HepG2 (cell line): ENCODE measurements at regions not wholly inside any gene's neighbourhood (a gene's known extent, or its start where the extent isn't known, plus 50 kb on each side); places are given as distances from the start of the nearest gene placed in this dataset.

ENCODE experiments used
- ATAC-seq: fragments of 200-7000 bp; cut with Tn5 transposase; 3 replicates; pipeline ENCODE4 v1.9.1; 2020; ENCODE audit warnings: mild to moderate bottlenecking, moderate library complexity
- BruUV-seq: library from RNA; stranded (reverse); fragments of 400-500 nt; replicated peaks from 2 replicates; lab custom pipeline; 2021; lab: Mats Ljungman, UMichigan
- CTCF ChIA-PET: fragments of 300-600 bp; formaldehyde crosslinking; extraction: SDS; loops from one replicate; lab custom pipeline; 2021; ENCODE audit warnings: low total read pairs, inconsistent platforms, low intra/inter-chr PET ratio; lab: Yijun Ruan, JAX
- POLR2A ChIA-PET: fragments of 350-600 bp; sonication (Branson Sonifier 250); formaldehyde crosslinking; loops from one replicate; lab custom pipeline; 2020; ENCODE audit warnings: antibody characterized with exemption, inconsistent platforms; lab: Yijun Ruan, JAX
- DNase-seq: peaks from one replicate; pipeline ENCODE4 v3.0.0-alpha.2; 2015; ENCODE audit warnings: low spot score
- FAIRE-seq: peaks from 3 replicates; lab custom pipeline; 2011; peaks lifted over from hg19 to GRCh38; lab: Jason Lieb, UNC
- H2AFZ ChIP-seq: one replicate; pipeline ENCODE4 v1.6.1; 2011; ENCODE audit warnings: low read length, inconsistent platforms
- H3K27ac ChIP-seq: fragments of 300-600 bp; 3 replicates; pipeline ENCODE4 v1.8.0; 2011; ENCODE audit warnings: mixed run types, mild to moderate bottlenecking, mixed read lengths, low read length, inconsistent platforms; ENCODE audit not compliant: insufficient read depth; ENCODE audit errors: extremely low read length
- H3K27me3 ChIP-seq, 2 experiments: fragments of 200-600 bp in 1 of 2; 2 replicates in 1 of 2; 3 replicates in 1 of 2; pipeline versions ENCODE4 v1.6.0 to v1.8.0; 2011; ENCODE audit warnings: low read length in 2 of 2, mild to moderate bottlenecking in 2 of 2, moderate library complexity in 2 of 2, inconsistent platforms in 1 of 2; ENCODE audit not compliant: insufficient read depth in 2 of 2, control insufficient read depth in 1 of 2
- H3K36me3 ChIP-seq, 2 experiments: fragments of 200-600 bp in 1 of 2; replicated peaks in 1 of 2; 2 replicates in 1 of 2; 3 replicates in 1 of 2; pipeline versions ENCODE4 v1.5.1 to v1.8.0; 2011; ENCODE audit warnings: low read length in 2 of 2, inconsistent platforms in 1 of 2; ENCODE audit not compliant: insufficient read depth in 2 of 2, control insufficient read depth in 1 of 2
- H3K4me1 ChIP-seq: 2 replicates; pipeline ENCODE4 v1.5.1; 2012; ENCODE audit warnings: low read length, inconsistent platforms; ENCODE audit not compliant: insufficient read depth
- H3K4me2 ChIP-seq: 2 replicates; pipeline ENCODE4 v1.6.0; 2011; ENCODE audit warnings: low read depth, low read length, inconsistent platforms
- H3K4me3 ChIP-seq, 3 experiments: fragments of 200-600 bp in 1 of 3; sonication (generic), shearing (Covaris generic) in 1 of 3; replicated peaks in 1 of 3; 2 replicates each; pipeline ENCODE4 v1.5.1; 2011 to 2016; ENCODE audit warnings: low read length in 3 of 3, inconsistent platforms in 2 of 3, low read depth in 2 of 3, mild to moderate bottlenecking in 2 of 3, control low read depth in 1 of 3, mixed read lengths in 1 of 3; ENCODE audit not compliant: insufficient read depth in 1 of 3
- H3K79me2 ChIP-seq: one replicate; pipeline ENCODE4 v1.6.1; 2011; ENCODE audit warnings: low read length, inconsistent platforms; ENCODE audit not compliant: insufficient read depth
- H3K9ac ChIP-seq: 2 replicates; pipeline ENCODE4 v1.6.0; 2011; ENCODE audit warnings: mild to moderate bottlenecking, low read depth, low read length, inconsistent platforms; ENCODE audit not compliant: insufficient read depth
- H3K9me3 ChIP-seq: 2 replicates; pipeline ENCODE4 v1.5.1; 2012; ENCODE audit warnings: mild to moderate bottlenecking, low read length
- H4K20me1 ChIP-seq: 2 replicates; pipeline ENCODE4 v1.6.0; 2011; ENCODE audit warnings: inconsistent platforms, mild to moderate bottlenecking, low read length, moderate library complexity; ENCODE audit not compliant: insufficient read depth
- CENPT ChIP-seq: sonication (generic); formaldehyde crosslinking; IDR thresholded peaks from 2 replicates; pipeline ENCODE4 v1.8.0; 2022; ENCODE audit warnings: low read depth, mild to moderate bottlenecking, moderate library complexity, missing genetic modification reagents
- ELF1 ChIP-seq: sonication (generic); formaldehyde crosslinking; IDR thresholded peaks from 2 replicates; pipeline ENCODE4 v1.4.0; 2020; ENCODE audit warnings: missing genetic modification reagents
- GTF3A ChIP-seq: sonication (generic); formaldehyde crosslinking; conservative IDR thresholded peaks from 2 replicates; pipeline ENCODE4 v1.4.0; 2020; ENCODE audit warnings: mild to moderate bottlenecking, missing genetic modification reagents
- NCOA1 ChIP-seq: sonication (generic); formaldehyde crosslinking; IDR thresholded peaks from 2 replicates; pipeline ENCODE4 v1.9.0; 2021; ENCODE audit warnings: missing genetic modification reagents
- NFE2 ChIP-seq: sonication (generic); formaldehyde crosslinking; IDR thresholded peaks from 2 replicates; pipeline ENCODE4 v1.4.0; 2020; ENCODE audit warnings: missing genetic modification reagents
- PHF20 ChIP-seq: sonication (generic); formaldehyde crosslinking; IDR thresholded peaks from 2 replicates; pipeline ENCODE4 v1.5.0; 2020; ENCODE audit warnings: mild to moderate bottlenecking, missing genetic modification reagents
- WIZ ChIP-seq: sonication (generic); formaldehyde crosslinking; IDR thresholded peaks from 2 replicates; pipeline ENCODE4 v1.5.1; 2020; ENCODE audit warnings: mild to moderate bottlenecking, missing genetic modification reagents
- ZKSCAN1 ChIP-seq: fragments of 150-350 bp; IDR thresholded peaks from 2 replicates; pipeline ENCODE4 v1.6.1; 2014; ENCODE audit warnings: low read length
- ZNF12 ChIP-seq: sonication (generic); formaldehyde crosslinking; IDR thresholded peaks from 2 replicates; pipeline ENCODE4 v1.5.0; 2020; ENCODE audit warnings: missing genetic modification reagents
- ZNF282 ChIP-seq: fragments of 450-650 bp; IDR thresholded peaks from 2 replicates; pipeline ENCODE4 v1.6.1; 2018; ENCODE audit not compliant: partially characterized antibody
- WGBS: methylation state at CpG from one replicate; pipeline ENCODE4 v1.1.6; 2017; ENCODE audit warnings: low lambda C conversion rate; 5-methylcytosine and 5-hydroxymethylcytosine counted together
- in situ Hi-C: cut with HindIII; loops from 2 replicates; pipeline ENCODE4 v1.10.0; 2017; ENCODE audit warnings: low pct_unique_long_range_greater_than_20kb; ENCODE audit not compliant: extremely low pct_ligation_motif_present
- intact Hi-C: fragments of 100-400 bp; cut with micrococcal nuclease; formaldehyde crosslinking; loops from one replicate; pipeline ENCODE4 v1.10.0; 2022; ENCODE audit not compliant: unreplicated experiment
- TF ChIP-seq, protein P1 (sequence below): sonication (generic); formaldehyde crosslinking; IDR thresholded peaks from 2 replicates; pipeline ENCODE4 v1.5.1; 2020; ENCODE audit warnings: mild to moderate bottlenecking, missing genetic modification reagents, borderline replicate concordance
- TF ChIP-seq, protein P2 (sequence below): IDR thresholded peaks from 2 replicates; pipeline ENCODE4 v1.6.1; 2016; ENCODE audit warnings: control low read depth
- TF ChIP-seq, protein P3 (sequence below): sonication (generic); formaldehyde crosslinking; IDR thresholded peaks from 2 replicates; pipeline ENCODE4 v1.4.0; 2020; ENCODE audit warnings: missing genetic modification reagents, borderline replicate concordance
- TF ChIP-seq, protein P4 (sequence below): sonication (generic); formaldehyde crosslinking; IDR thresholded peaks from 2 replicates; pipeline ENCODE4 v1.8.1; 2023; ENCODE audit warnings: mild to moderate bottlenecking, missing genetic modification reagents

DNA sequence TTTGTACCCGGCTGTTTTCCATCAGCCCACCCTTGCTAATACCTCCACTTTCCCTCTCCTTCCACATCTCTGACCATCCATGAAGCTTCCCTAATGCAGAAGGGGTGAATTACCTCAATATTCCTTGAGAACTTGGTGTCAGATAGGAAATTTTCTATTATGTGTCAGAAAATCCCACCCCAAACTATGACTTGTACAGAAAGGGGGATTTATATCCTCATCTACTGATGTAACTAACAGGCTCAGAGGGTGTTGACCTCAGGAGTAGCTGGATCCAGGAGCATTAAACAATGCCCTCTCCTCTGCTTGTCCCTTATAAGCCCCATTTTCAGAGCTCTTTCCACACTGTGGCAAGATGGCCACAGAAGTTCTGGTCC, 242.8 kb upstream of the TLE3 start:
- Histone ChIP-seq H3K79me2 (no peaks in the 10 kb centered on the region), H3K4me2 (no peak overlapping the region), H3K9me3 (no peaks in the 10 kb centered on the region), H3K4me1 (no peaks in the 10 kb centered on the region), H4K20me1 (no peaks in the 10 kb centered on the region), H3K36me3 (no peaks in the 10 kb centered on the region), H3K4me3 (no peak overlapping the region), H3K27ac (no peak overlapping the region), H2AFZ (no peak overlapping the region), H3K27me3 (no peaks in the 10 kb centered on the region; a peak in 1 of 5 replicates), H3K9ac (no peak overlapping the region)
- POLR2A ChIA-PET = no interaction called here
- DNase-seq (no peak), FAIRE-seq (no peak), ATAC-seq (no peak)
- 18% methylated on average over 1 of the region's 1 CpG for WGBS
- in situ Hi-C loops = no loop called here
- CTCF ChIA-PET = no interaction called here
- intact Hi-C loops = no loop called here
- BruUV-seq = no TSS peak
- TF ChIP-seq ZKSCAN1 = no peak
- no peak for TF ChIP-seq ZNF282
- no peak for TF ChIP-seq WIZ

DNA sequence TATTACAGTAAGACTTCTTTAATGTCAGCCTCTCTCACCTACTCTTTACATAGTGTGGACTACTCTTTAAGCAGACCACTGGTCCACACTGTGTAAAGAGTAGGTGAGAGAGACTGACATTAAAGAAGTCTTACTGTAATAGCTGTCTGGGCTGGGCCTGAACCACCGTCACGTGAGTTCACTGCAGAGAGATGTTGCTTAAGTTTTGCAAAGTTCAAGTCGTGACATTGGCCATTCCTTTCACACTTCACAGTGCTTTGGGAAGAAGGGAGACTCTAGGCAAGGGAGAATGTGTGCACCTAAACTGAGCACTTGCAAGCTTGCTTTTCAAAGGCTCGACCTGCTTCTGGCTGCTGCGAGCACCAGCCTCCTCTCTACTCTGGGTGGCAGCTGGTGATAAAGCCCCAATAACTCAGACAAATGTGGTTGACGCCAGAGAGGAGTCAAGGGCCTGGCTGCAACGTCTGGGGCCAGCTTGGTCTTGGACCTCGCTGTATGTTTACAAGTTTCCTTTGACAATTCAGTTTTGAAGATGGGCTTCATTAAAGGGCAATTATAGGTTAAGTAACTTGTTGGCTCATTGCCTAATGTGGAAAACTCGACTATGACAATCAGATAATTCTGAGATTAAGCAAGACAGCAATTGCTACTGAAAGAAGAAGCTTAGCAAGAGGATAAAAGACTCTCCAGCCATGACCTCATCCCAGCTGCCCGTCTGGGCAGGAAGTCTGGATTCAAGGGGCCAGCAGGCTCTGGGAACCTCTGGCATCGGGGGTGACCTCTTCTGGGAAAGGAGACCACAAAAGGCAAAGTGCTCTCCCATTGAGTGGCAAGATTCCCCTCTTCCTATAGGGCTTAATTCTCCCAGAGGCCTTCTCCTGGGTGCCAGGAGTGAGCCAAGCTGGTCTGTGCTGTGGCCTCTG, 242.1 kb upstream of the TLE3 start:
- no peak overlapping the region for H2AFZ ChIP-seq
- CTCF ChIA-PET = no interaction called here

More for the DNA sequence above, 242.1 kb upstream of the TLE3 start:
- no peak overlapping the region for H3K4me2 ChIP-seq
- WGBS = 16% methylated on average over 11 of the region's 11 CpGs
- in situ Hi-C loops (no loop called here), intact Hi-C loops (no loop called here)
- H3K27me3 ChIP-seq = no peaks in the 10 kb centered on the region; a peak in 1 of 5 replicates
- no peak for ATAC-seq
- TF ChIP-seq GTF3A = no peak
- TF ChIP-seq NCOA1 (CRISPR knock-in tag) = no peak
- TF ChIP-seq CENPT (CRISPR knock-in tag) = no peak
- TF ChIP-seq, protein P1, sequence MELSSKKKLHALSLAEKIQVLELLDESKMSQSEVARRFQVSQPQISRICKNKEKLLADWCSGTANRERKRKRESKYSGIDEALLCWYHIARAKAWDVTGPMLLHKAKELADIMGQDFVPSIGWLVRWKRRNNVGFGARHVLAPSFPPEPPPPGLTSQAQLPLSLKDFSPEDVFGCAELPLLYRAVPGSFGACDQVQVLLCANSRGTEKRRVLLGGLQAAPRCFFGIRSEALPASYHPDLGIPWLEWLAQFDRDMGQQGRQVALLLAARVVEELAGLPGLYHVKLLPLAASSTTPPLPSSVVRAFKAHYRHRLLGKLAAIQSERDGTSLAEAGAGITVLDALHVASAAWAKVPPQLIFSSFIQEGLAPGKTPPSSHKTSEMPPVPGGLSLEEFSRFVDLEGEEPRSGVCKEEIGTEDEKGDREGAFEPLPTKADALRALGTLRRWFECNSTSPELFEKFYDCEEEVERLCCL = no peak
- no peak for TF ChIP-seq NFE2 (CRISPR knock-in tag)
- TF ChIP-seq, protein P2, sequence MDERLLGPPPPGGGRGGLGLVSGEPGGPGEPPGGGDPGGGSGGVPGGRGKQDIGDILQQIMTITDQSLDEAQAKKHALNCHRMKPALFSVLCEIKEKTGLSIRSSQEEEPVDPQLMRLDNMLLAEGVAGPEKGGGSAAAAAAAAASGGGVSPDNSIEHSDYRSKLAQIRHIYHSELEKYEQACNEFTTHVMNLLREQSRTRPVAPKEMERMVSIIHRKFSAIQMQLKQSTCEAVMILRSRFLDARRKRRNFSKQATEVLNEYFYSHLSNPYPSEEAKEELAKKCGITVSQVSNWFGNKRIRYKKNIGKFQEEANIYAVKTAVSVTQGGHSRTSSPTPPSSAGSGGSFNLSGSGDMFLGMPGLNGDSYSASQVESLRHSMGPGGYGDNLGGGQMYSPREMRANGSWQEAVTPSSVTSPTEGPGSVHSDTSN = no peak
- TF ChIP-seq ZNF12 = no peak
- TF ChIP-seq, protein P3, sequence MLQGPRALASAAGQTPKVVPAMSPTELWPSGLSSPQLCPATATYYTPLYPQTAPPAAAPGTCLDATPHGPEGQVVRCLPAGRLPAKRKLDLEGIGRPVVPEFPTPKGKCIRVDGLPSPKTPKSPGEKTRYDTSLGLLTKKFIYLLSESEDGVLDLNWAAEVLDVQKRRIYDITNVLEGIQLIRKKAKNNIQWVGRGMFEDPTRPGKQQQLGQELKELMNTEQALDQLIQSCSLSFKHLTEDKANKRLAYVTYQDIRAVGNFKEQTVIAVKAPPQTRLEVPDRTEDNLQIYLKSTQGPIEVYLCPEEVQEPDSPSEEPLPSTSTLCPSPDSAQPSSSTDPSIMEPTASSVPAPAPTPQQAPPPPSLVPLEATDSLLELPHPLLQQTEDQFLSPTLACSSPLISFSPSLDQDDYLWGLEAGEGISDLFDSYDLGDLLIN (CRISPR knock-in tag) = no peak
- TF ChIP-seq ELF1 (CRISPR knock-in tag) = no peak
- TF ChIP-seq PHF20 (CRISPR knock-in tag) = no peak
- TF ChIP-seq, protein P4, sequence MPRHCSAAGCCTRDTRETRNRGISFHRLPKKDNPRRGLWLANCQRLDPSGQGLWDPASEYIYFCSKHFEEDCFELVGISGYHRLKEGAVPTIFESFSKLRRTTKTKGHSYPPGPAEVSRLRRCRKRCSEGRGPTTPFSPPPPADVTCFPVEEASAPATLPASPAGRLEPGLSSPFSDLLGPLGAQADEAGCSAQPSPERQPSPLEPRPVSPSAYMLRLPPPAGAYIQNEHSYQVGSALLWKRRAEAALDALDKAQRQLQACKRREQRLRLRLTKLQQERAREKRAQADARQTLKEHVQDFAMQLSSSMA (CRISPR knock-in tag) = no peak
- BruUV-seq = no TSS peak
- H3K4me3 ChIP-seq = no peak overlapping the region
- H3K9ac ChIP-seq = no peak overlapping the region
- no peaks in the 10 kb centered on the region for H3K79me2 ChIP-seq
- no peak for FAIRE-seq
- H3K9me3 ChIP-seq = no peaks in the 10 kb centered on the region
- no peaks in the 10 kb centered on the region for H4K20me1 ChIP-seq
- no peak for DNase-seq
- no peaks in the 10 kb centered on the region for H3K36me3 ChIP-seq
- H3K4me1 ChIP-seq = no peaks in the 10 kb centered on the region
- POLR2A ChIA-PET = no interaction called here
- no peak overlapping the region for H3K27ac ChIP-seq
